HCT116 (cell line): ENCODE measurements at regions not wholly inside any gene's neighbourhood (a gene's known extent, or its start where the extent isn't known, plus 50 kb on each side); places are given as distances from the start of the nearest gene placed in this dataset.

Experiments used
- ATAC-seq: fragments of 200-7000 bp; cut with Tn5 transposase; 2 replicates; pipeline ENCODE4 v1.9.1; 2020; ENCODE audit warnings: mild to moderate bottlenecking, moderate library complexity
- BruUV-seq: library from RNA; stranded (reverse); fragments of 400-500 nt; replicated peaks from 2 replicates; lab custom pipeline; 2021; lab: Mats Ljungman, UMichigan
- CTCF ChIA-PET: fragments of 300-600 bp; sonication (Branson Sonifier 250); formaldehyde crosslinking; loops from one replicate; lab custom pipeline; 2021; ENCODE audit warnings: antibody characterized with exemption; lab: Charles Lee
- POLR2A ChIA-PET: fragments of 300-600, 350-600 bp; sonication (Branson Sonifier 250); formaldehyde crosslinking; loops from one replicate; lab custom pipeline; 2021; ENCODE audit warnings: antibody characterized with exemption; lab: Charles Lee
- RAD21 ChIA-PET, 2 experiments: fragments of 300-600 bp; sonication (Branson Sonifier 250); formaldehyde crosslinking; loops; one replicate each; lab custom pipeline; 2023; ENCODE audit warnings: low total read pairs in 2 of 2; ENCODE audit not compliant: uncharacterized antibody in 2 of 2, unreplicated experiment in 2 of 2, low non-redundant PET in 1 of 2; lab: Charles Lee
- DNase-seq: peaks from one replicate; pipeline ENCODE4 v3.0.0-alpha.2; 2010; ENCODE audit warnings: low read depth, low spot score
- H2AFZ ChIP-seq: fragments of 200-600 bp; shearing (Covaris generic), sonication (generic); 2 replicates; pipeline ENCODE4 v1.6.1; 2017; ENCODE audit warnings: low read depth, mixed run types, mixed read lengths, antibody characterized with exemption, low read length; ENCODE audit not compliant: poor library complexity, severe bottlenecking
- H3K27ac ChIP-seq: 2 replicates; pipeline ENCODE4 v1.5.1; 2012; ENCODE audit warnings: low read depth, low read length
- H3K27me3 ChIP-seq: fragments of 200-600 bp; sonication (generic); 2 replicates; pipeline ENCODE4 v1.6.1; 2016; ENCODE audit warnings: mixed run types, low read length, mixed read lengths; ENCODE audit not compliant: insufficient read depth
- H3K36me3 ChIP-seq, 2 experiments: fragments of 200-500 bp in 1 of 2; fragments of 200-600 bp in 1 of 2; sonication (Bioruptor generic) in 1 of 2; sonication (generic) in 1 of 2; 2 replicates each; pipeline versions ENCODE4 v1.5.1 to v1.6.1; 2014 to 2016; ENCODE audit warnings: low read length in 2 of 2, inconsistent platforms in 1 of 2, mixed read lengths in 1 of 2, mixed run types in 1 of 2; ENCODE audit not compliant: insufficient read depth in 2 of 2, control insufficient read depth in 1 of 2
- H3K4me1 ChIP-seq, 2 experiments: fragments of 200-600 bp in 1 of 2; sonication (generic) in 1 of 2; 2 replicates each; pipeline versions ENCODE4 v1.5.1 to v1.6.1; 2012 to 2017; ENCODE audit warnings: low read length in 2 of 2, inconsistent platforms in 1 of 2, mild to moderate bottlenecking in 1 of 2, mixed read lengths in 1 of 2, mixed run types in 1 of 2, moderate library complexity in 1 of 2; ENCODE audit not compliant: insufficient read depth in 2 of 2, control insufficient read depth in 1 of 2
- H3K4me2 ChIP-seq: fragments of 200-600 bp; sonication (generic); 2 replicates; pipeline ENCODE4 v1.6.1; 2017; ENCODE audit warnings: mixed run types, low read length, mixed read lengths
- H3K4me3 ChIP-seq, 2 experiments: fragments of 200-600 bp in 1 of 2; sonication (generic) in 1 of 2; replicated peaks in 1 of 2; 2 replicates each; pipeline ENCODE4 v1.5.1; 2011 to 2016; ENCODE audit warnings: low read length in 2 of 2, control low read depth in 1 of 2, low read depth in 1 of 2, mild to moderate bottlenecking in 1 of 2, mixed read lengths in 1 of 2, mixed run types in 1 of 2
- H3K79me2 ChIP-seq: fragments of 200-600 bp; sonication (generic); 2 replicates; pipeline ENCODE4 v1.6.1; 2017; ENCODE audit warnings: mild to moderate bottlenecking, mixed run types, low read length, moderate library complexity, mixed read lengths; ENCODE audit not compliant: insufficient read depth
- H3K9ac ChIP-seq: fragments of 200-600 bp; sonication (generic); 2 replicates; pipeline ENCODE4 v1.6.1; 2016; ENCODE audit warnings: low read length, mixed read lengths
- H3K9me2 ChIP-seq: fragments of 200-600 bp; sonication (generic), shearing (Covaris generic); 2 replicates; pipeline ENCODE4 v1.6.1; 2017; ENCODE audit warnings: mixed run types, mild to moderate bottlenecking, moderate library complexity; ENCODE audit not compliant: insufficient read depth
- H3K9me3 ChIP-seq, 2 experiments: fragments of 200-500 bp in 1 of 2; fragments of 200-600 bp in 1 of 2; sonication (Bioruptor generic) in 1 of 2; sonication (generic) in 1 of 2; 2 replicates each; pipeline ENCODE4 v1.6.1; 2014 to 2017; ENCODE audit warnings: low read length in 2 of 2, mixed read lengths in 2 of 2, inconsistent platforms in 1 of 2, low read depth in 1 of 2, mild to moderate bottlenecking in 1 of 2, mixed run types in 1 of 2, moderate library complexity in 1 of 2; ENCODE audit not compliant: control insufficient read depth in 1 of 2, insufficient read depth in 1 of 2
- H4K20me1 ChIP-seq: fragments of 200-600 bp; sonication (generic), shearing (Covaris generic); 2 replicates; pipeline ENCODE4 v1.6.1; 2017; ENCODE audit warnings: mixed run types, mild to moderate bottlenecking, moderate library complexity; ENCODE audit not compliant: insufficient read depth
- CBX3 ChIP-seq: IDR thresholded peaks from 2 replicates; pipeline ENCODE4 v1.6.1; 2012; ENCODE audit warnings: low read depth
- CEBPB ChIP-seq: IDR thresholded peaks from 2 replicates; pipeline ENCODE4 v1.6.1; 2012; ENCODE audit warnings: low read depth
- EZH2phosphoT487 ChIP-seq: fragments of 200-600 bp; IDR thresholded peaks from 2 replicates; pipeline ENCODE4 v1.6.1; 2018; ENCODE audit warnings: antibody characterized with exemption, borderline replicate concordance
- FOSL1 ChIP-seq: IDR thresholded peaks from 2 replicates; pipeline ENCODE4 v1.6.1; 2012; ENCODE audit warnings: low read depth
- MAX ChIP-seq: IDR thresholded peaks from 2 replicates; pipeline ENCODE4 v1.6.1; 2012
- POLR2A ChIP-seq: IDR thresholded peaks from 2 replicates; pipeline ENCODE4 v1.7.0; 2011; ENCODE audit warnings: borderline replicate concordance; ENCODE audit not compliant: insufficient read depth, insufficient read length; ENCODE audit errors: extremely low read depth
- POLR2AphosphoS5 ChIP-seq: IDR thresholded peaks from 2 replicates; pipeline ENCODE4 v1.6.1; 2011; ENCODE audit warnings: mild to moderate bottlenecking, low read depth, low read length, moderate library complexity
- SIN3A ChIP-seq: IDR thresholded peaks from 2 replicates; pipeline ENCODE4 v1.6.1; 2012; ENCODE audit warnings: low read depth
- SP1 ChIP-seq: IDR thresholded peaks from 2 replicates; pipeline ENCODE4 v1.6.1; 2012; ENCODE audit warnings: low read depth
- YY1 ChIP-seq: IDR thresholded peaks from 2 replicates; pipeline ENCODE4 v1.6.1; 2011; ENCODE audit warnings: low read length, low read depth, moderate library complexity, mild to moderate bottlenecking; ENCODE audit not compliant: insufficient replicate concordance; ENCODE audit errors: extremely low read depth
- intact Hi-C: fragments of 100-400 bp; cut with micrococcal nuclease; formaldehyde crosslinking; loops from 2 replicates; pipeline ENCODE4 v1.10.0; 2022
- TF ChIP-seq, protein P1 (sequence below), 3 experiments: fragments of 200-600 bp in 1 of 3; sonication (generic) in 1 of 3; IDR thresholded peaks in 2 of 3; conservative IDR thresholded peaks in 1 of 3; 2 replicates each; pipeline ENCODE4 v1.5.1; 2012 to 2017; ENCODE audit warnings: low read depth in 2 of 3, low read length in 2 of 3, antibody characterized with exemption in 1 of 3, borderline replicate concordance in 1 of 3, control low read depth in 1 of 3, mild to moderate bottlenecking in 1 of 3, mixed read lengths in 1 of 3, mixed run types in 1 of 3, moderate library complexity in 1 of 3; ENCODE audit not compliant: insufficient read depth in 1 of 3

DNA sequence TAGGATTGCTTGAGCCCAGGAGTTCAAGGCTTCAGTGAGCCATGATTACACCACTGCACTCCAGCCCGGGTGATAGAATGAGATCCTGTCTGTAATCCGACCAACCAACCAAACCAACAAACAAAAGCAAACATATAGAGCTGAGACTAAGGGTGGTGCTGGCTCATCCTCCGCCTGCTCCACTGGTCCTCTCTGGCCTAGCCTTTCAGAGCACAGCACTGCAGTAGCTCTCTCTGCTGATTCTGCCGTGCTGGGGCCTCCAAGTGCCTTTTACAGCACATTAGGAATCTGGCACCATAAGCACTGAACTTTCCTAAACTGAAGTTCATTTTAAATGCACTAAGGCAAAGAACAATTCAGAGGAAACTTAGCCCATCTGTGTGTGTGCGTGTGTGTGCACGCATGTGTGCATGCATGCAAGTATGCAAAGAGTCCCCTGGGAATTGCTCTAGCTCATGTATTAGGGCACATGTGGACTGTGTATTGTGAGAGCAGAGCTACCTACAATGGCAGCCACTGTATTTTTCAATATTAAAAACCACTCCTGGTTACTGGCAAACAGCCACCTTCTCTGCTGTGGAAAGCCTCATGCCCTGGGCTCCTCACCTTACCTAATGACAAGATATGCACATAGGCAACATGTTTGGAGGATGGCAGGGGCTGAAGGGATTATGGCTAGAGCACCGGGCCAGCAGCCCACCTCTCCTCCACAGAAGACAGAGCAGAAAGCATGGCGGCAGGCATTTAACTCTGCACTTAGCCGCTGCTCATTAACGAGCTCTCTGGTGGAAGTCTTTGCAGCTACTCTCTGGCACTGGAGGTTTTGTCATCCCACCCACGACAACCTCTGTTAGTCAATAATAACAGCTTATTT, 223.1 kb upstream of the TSHZ3 start:
- Histone ChIP-seq H3K27me3 (no peaks in the 10 kb centered on the region), H3K36me3 (no peaks in the 10 kb centered on the region), H3K79me2 (no peaks in the 10 kb centered on the region), H2AFZ (no peak overlapping the region), H4K20me1 (no peaks in the 10 kb centered on the region), H3K4me3 (no peak overlapping the region), H3K27ac (no peak overlapping the region), H3K4me2 (no peak overlapping the region), H3K9me3 (peaks cover 14 to 29% of the 10 kb centered on the region in 2 experiments; a peak in 2 of 4 replicates), H3K9me2 (no peaks in the 10 kb centered on the region), H3K4me1 (no peaks in the 10 kb centered on the region), H3K9ac (no peak overlapping the region)
- intact Hi-C loops = no loop called here
- ChIA-PET CTCF (no interaction called here), RAD21 (no interaction called here), POLR2A (no interaction called here)
- TF ChIP-seq POLR2AphosphoS5 = no peak
- TF ChIP-seq MAX = no peak
- TF ChIP-seq SP1 = no peak
- no peak for TF ChIP-seq CBX3
- no peak for TF ChIP-seq EZH2phosphoT487
- no peak for TF ChIP-seq YY1
- no peak for TF ChIP-seq SIN3A
- no peak for TF ChIP-seq FOSL1
- no peak for TF ChIP-seq CEBPB
- TF ChIP-seq, protein P1, sequence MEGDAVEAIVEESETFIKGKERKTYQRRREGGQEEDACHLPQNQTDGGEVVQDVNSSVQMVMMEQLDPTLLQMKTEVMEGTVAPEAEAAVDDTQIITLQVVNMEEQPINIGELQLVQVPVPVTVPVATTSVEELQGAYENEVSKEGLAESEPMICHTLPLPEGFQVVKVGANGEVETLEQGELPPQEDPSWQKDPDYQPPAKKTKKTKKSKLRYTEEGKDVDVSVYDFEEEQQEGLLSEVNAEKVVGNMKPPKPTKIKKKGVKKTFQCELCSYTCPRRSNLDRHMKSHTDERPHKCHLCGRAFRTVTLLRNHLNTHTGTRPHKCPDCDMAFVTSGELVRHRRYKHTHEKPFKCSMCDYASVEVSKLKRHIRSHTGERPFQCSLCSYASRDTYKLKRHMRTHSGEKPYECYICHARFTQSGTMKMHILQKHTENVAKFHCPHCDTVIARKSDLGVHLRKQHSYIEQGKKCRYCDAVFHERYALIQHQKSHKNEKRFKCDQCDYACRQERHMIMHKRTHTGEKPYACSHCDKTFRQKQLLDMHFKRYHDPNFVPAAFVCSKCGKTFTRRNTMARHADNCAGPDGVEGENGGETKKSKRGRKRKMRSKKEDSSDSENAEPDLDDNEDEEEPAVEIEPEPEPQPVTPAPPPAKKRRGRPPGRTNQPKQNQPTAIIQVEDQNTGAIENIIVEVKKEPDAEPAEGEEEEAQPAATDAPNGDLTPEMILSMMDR (IDR thresholded peaks at IDR 0.05 in 2 of 3, conservative IDR thresholded peaks at IDR 0.05 in 1 of 3; ENCODE audit: borderline replicate concordance in 1 of 3, insufficient read depth in 1 of 3, low read depth in 2 of 3, low read length in 2 of 3) = no peak
- no peak for TF ChIP-seq POLR2A
- no TSS peak for BruUV-seq
- ATAC-seq = no peak
- DNase-seq = no peak
